Pancreas (tissue), 10 donors: ENCODE measurements at regions not wholly inside any gene's neighbourhood (a gene's known extent, or its start where the extent isn't known, plus 50 kb on each side); places are given as distances from the start of the nearest gene placed in this dataset.

Experiments used
- ATAC-seq, 4 donors: fragments of 200-7000 bp; cut with Tn5 transposase; one replicate each; pipeline versions ENCODE4 v1.8.0 to v1.9.1; 2020; ENCODE audit warnings: mild to moderate bottlenecking in 4 of 4, moderate library complexity in 4 of 4
- DNase-seq, 6 donors: peaks; one replicate each; pipeline ENCODE4 v3.0.0-alpha.2; 2020
- FAIRE-seq: peaks from 2 replicates; lab custom pipeline; 2012; peaks lifted over from hg19 to GRCh38; lab: Jason Lieb, UNC
- H3K27ac ChIP-seq, 4 donors: fragments of 200-600 bp; sonication (generic); 1 replicate in 3 of 4; 2 replicates in 1 of 4; pipeline versions ENCODE4 v1.5.0 to v1.8.0; 2020
- H3K27me3 ChIP-seq, 4 donors: fragments of 200-600 bp; one replicate each; pipeline ENCODE4 v1.8.0; 2021
- H3K36me3 ChIP-seq, 3 donors: fragments of 200-600 bp; sonication (generic) in 1 of 3; one replicate each; pipeline versions ENCODE4 v1.5.0 to v1.8.0; 2020 to 2021
- H3K4me1 ChIP-seq, 3 donors: fragments of 200-600 bp; one replicate each; pipeline ENCODE4 v1.8.0; 2021
- H3K4me3 ChIP-seq, 4 donors: fragments of 200-600 bp; sonication (generic) in 2 of 4; one replicate each; pipeline versions ENCODE4 v1.5.0 to v1.8.0; 2020 to 2021
- H3K9me3 ChIP-seq, 4 donors: fragments of 200-600 bp; one replicate each; pipeline ENCODE4 v1.8.0; 2021
- CTCF ChIP-seq, 4 donors: fragments of 200-600 bp; sonication (generic) in 3 of 4; IDR thresholded peaks; one replicate each; pipeline versions ENCODE4 v1.5.0 to v1.8.0; 2021; ENCODE audit warnings: antibody characterized with exemption in 4 of 4
- WGBS, 2 donors: extraction: QIAGEN DNeasy Blood & Tissue Kit; methylation state at CpG; one replicate each; pipeline ENCODE4 v1.1.7; 2013; 5-methylcytosine and 5-hydroxymethylcytosine counted together
- intact Hi-C, 3 donors: fragments of 100-400 bp; cut with DNase I; formaldehyde crosslinking; loops; one replicate each; pipeline versions ENCODE4 v1.11.1 to v1.14.2; 2022
- donor health status: healthy with polysubstance abuse.
- donor health status: DM: no; HTN: no; CAD: no; lungs with moderate emphysema.
- donor health status: DM: no; HTN: no; CAD: no.
- donor health status: control.
- donor health status: control.
- donor health status: Bipolar disorder and iron deficiency.
- donor health status: DM: yes; HTN: yes; CAD: no.
- donor health status: DM: no; HTN: no; CAD: no.
- donor health status: DM: no; HTN: no; CAD: no.
- donor health status: DM: yes; HTN: yes; CAD: no.

GRCh38 chr11:134907636-134908035 lies 495.6 kb upstream of the B3GAT1 start:
- no peaks in the 10 kb centered on the region for H3K9me3 ChIP-seq

GRCh38 chr11:134906356-134906955 lies 494.4 kb upstream of the B3GAT1 start:
- peaks cover 0 to 5% (median 0%) of the 10 kb centered on the region in 4 donors for H3K27me3 ChIP-seq

More at GRCh38 chr11:134907636-134908035, 495.6 kb upstream of the B3GAT1 start:
- FAIRE-seq = no peak
- Histone ChIP-seq H3K4me3 (no peak overlapping the region), H3K27ac (no peak overlapping the region), H3K36me3 (no peaks in the 10 kb centered on the region), H3K4me1 (no peaks in the 10 kb centered on the region), H3K27me3 (peaks cover 0 to 5% (median 0%) of the 10 kb centered on the region in 4 donors)
- no peak for ATAC-seq
- 72 to 82% methylated on average over 5 of the region's 5 CpGs for WGBS, 2 donors
- no peak for TF ChIP-seq CTCF (IDR thresholded peaks at IDR 0.05)
- no peak for DNase-seq
- intact Hi-C loops = no loop called here

GRCh38 chr11:134905928-134906327 lies 493.9 kb upstream of the B3GAT1 start:
- no peak overlapping the region for H3K27ac ChIP-seq
- no peaks in the 10 kb centered on the region for H3K9me3 ChIP-seq
- no peaks in the 10 kb centered on the region for H3K36me3 ChIP-seq
- H3K4me3 ChIP-seq = no peak overlapping the region
- FAIRE-seq (no peak), DNase-seq (no peak), ATAC-seq (no peak)
- intact Hi-C loops = no loop called here
- no peak for TF ChIP-seq CTCF (IDR thresholded peaks at IDR 0.05)
- peaks cover 0 to 5% (median 0%) of the 10 kb centered on the region in 4 donors for H3K27me3 ChIP-seq
- 28 to 34% methylated on average over 14 of the region's 14 CpGs for WGBS, 2 donors
- H3K4me1 ChIP-seq = no peaks in the 10 kb centered on the region

More at GRCh38 chr11:134906356-134906955, 494.4 kb upstream of the B3GAT1 start:
- TF ChIP-seq CTCF (IDR thresholded peaks at IDR 0.05) = no peak
- no peaks in the 10 kb centered on the region for H3K9me3 ChIP-seq
- H3K4me3 ChIP-seq = no peak overlapping the region
- no peaks in the 10 kb centered on the region for H3K36me3 ChIP-seq
- FAIRE-seq (no peak), ATAC-seq (no peak), DNase-seq (no peak)
- H3K4me1 ChIP-seq = no peaks in the 10 kb centered on the region
- intact Hi-C loops = no loop called here
- no peak overlapping the region for H3K27ac ChIP-seq
- 56 to 63% methylated on average over 19 of the region's 19 CpGs for WGBS, 2 donors

- TF ChIP-seq CTCF (IDR thresholded peaks at IDR 0.05) = no peak
- H3K4me3 ChIP-seq = no peak overlapping the region
- DNase-seq = no peak
Measured at GRCh38 chr11:134905517-134905916, 493.5 kb upstream of the B3GAT1 start.

GRCh38 chr11:134904103-134904790 lies 492.2 kb upstream of the B3GAT1 start:
- H3K36me3 ChIP-seq = no peaks in the 10 kb centered on the region
- no peaks in the 10 kb centered on the region for H3K9me3 ChIP-seq
- H3K4me1 ChIP-seq = no peaks in the 10 kb centered on the region
- intact Hi-C loops = no loop called here
- DNase-seq (no peak), ATAC-seq (no peak), FAIRE-seq (no peak)
- H3K27me3 ChIP-seq = peaks cover 0 to 5% (median 0%) of the 10 kb centered on the region in 4 donors
- H3K4me3 ChIP-seq = no peak overlapping the region
- 62 to 70% methylated on average over 8 of the region's 8 CpGs for WGBS, 2 donors
- TF ChIP-seq CTCF (IDR thresholded peaks at IDR 0.05) = no peak
- no peak overlapping the region for H3K27ac ChIP-seq

More at GRCh38 chr11:134905517-134905916, 493.5 kb upstream of the B3GAT1 start:
- Histone ChIP-seq H3K36me3 (no peaks in the 10 kb centered on the region), H3K9me3 (no peaks in the 10 kb centered on the region), H3K27me3 (peaks cover 0 to 5% (median 0%) of the 10 kb centered on the region in 4 donors), H3K27ac (no peak overlapping the region), H3K4me1 (no peaks in the 10 kb centered on the region)
- FAIRE-seq = no peak
- intact Hi-C loops = no loop called here
- ATAC-seq = no peak
- 37 to 38% methylated on average over 2 of the region's 2 CpGs for WGBS, 2 donors
